ENCODE measurements at regions not wholly inside any gene's neighbourhood (a gene's known extent, or its start where the extent isn't known, plus 50 kb on each side); places are given as distances from the start of the nearest gene placed in this dataset.

- no peak for FAIRE-seq
- DNase-seq (ENCODE audit: insufficient read length, low spot score), result no peak
- no peak for TF ChIP-seq POLR2A (IDR thresholded peaks at IDR 0.05; ENCODE audit: low read depth, low read length)
Measured at GRCh38 chrX:42967681-42968300, 189.8 kb upstream of the PPP1R2C start.

GRCh38 chrX:42973321-42973720 is 195.4 kb upstream of the PPP1R2C start:
- TF ChIP-seq POLR2A (IDR thresholded peaks at IDR 0.05; ENCODE audit: low read depth, low read length), result no peak
- no peak for FAIRE-seq
- DNase-seq (ENCODE audit: insufficient read length, low spot score), result no peak

- FAIRE-seq (no peak), DNase-seq (ENCODE audit: insufficient read length, low spot score) (no peak)
- no peak for TF ChIP-seq POLR2A (IDR thresholded peaks at IDR 0.05; ENCODE audit: low read depth, low read length)
Measured at GRCh38 chrX:42975906-42976305, 197.9 kb upstream of the PPP1R2C start.

GRCh38 chrX:42976746-42977366 is 198.9 kb upstream of the PPP1R2C start:
- TF ChIP-seq POLR2A (IDR thresholded peaks at IDR 0.05; ENCODE audit: low read depth, low read length), result no peak
- DNase-seq (ENCODE audit: insufficient read length, low spot score) (no peak), FAIRE-seq (no peak)

- FAIRE-seq (no peak), DNase-seq (ENCODE audit: insufficient read length, low spot score) (no peak)
- TF ChIP-seq POLR2A (IDR thresholded peaks at IDR 0.05; ENCODE audit: low read depth, low read length), result no peak
Measured at GRCh38 chrX:42978655-42979379, 200.9 kb upstream of the PPP1R2C start.

GRCh38 chrX:42988700-42989099 is 210.7 kb upstream of the PPP1R2C start:
- no peak for TF ChIP-seq POLR2A (IDR thresholded peaks at IDR 0.05; ENCODE audit: low read depth, low read length)
- FAIRE-seq, result no peak
- no peak for DNase-seq (ENCODE audit: insufficient read length, low spot score)

GRCh38 chrX:42992199-42992943 is 214.4 kb upstream of the PPP1R2C start:
- no peak for FAIRE-seq

GRCh38 chrX:42996861-42997260 is 218.9 kb upstream of the PPP1R2C start:
- FAIRE-seq, result no peak
- TF ChIP-seq POLR2A (IDR thresholded peaks at IDR 0.05; ENCODE audit: low read depth, low read length), result no peak
- no peak for DNase-seq (ENCODE audit: insufficient read length, low spot score)

More at GRCh38 chrX:42992199-42992943, 214.4 kb upstream of the PPP1R2C start:
- TF ChIP-seq POLR2A (IDR thresholded peaks at IDR 0.05; ENCODE audit: low read depth, low read length), result no peak
- DNase-seq (ENCODE audit: insufficient read length, low spot score), result no peak

GRCh38 chrX:43000121-43000520 is 222.2 kb upstream of the PPP1R2C start:
- no peak for FAIRE-seq
- no peak for TF ChIP-seq POLR2A (IDR thresholded peaks at IDR 0.05; ENCODE audit: low read depth, low read length)
- DNase-seq (ENCODE audit: insufficient read length, low spot score), result no peak

GRCh38 chrX:43002526-43003203 is 224.7 kb upstream of the PPP1R2C start:
- no peak for TF ChIP-seq POLR2A (IDR thresholded peaks at IDR 0.05; ENCODE audit: low read depth, low read length)
- no peak for FAIRE-seq
- DNase-seq (ENCODE audit: insufficient read length, low spot score), result no peak

GRCh38 chrX:43003204-43003565 is 225.2 kb upstream of the PPP1R2C start:
- TF ChIP-seq POLR2A (IDR thresholded peaks at IDR 0.05; ENCODE audit: low read depth, low read length), result no peak
- DNase-seq (ENCODE audit: insufficient read length, low spot score) (no peak), FAIRE-seq (no peak)

GRCh38 chrX:43003939-43004338 is 226.0 kb upstream of the PPP1R2C start:
- FAIRE-seq, result no peak
- no peak for DNase-seq (ENCODE audit: insufficient read length, low spot score)
- no peak for TF ChIP-seq POLR2A (IDR thresholded peaks at IDR 0.05; ENCODE audit: low read depth, low read length)

GRCh38 chrX:43005561-43005960 is 227.6 kb upstream of the PPP1R2C start:
- DNase-seq (ENCODE audit: insufficient read length, low spot score) (no peak), FAIRE-seq (no peak)
- TF ChIP-seq POLR2A (IDR thresholded peaks at IDR 0.05; ENCODE audit: low read depth, low read length), result no peak

GRCh38 chrX:43008356-43008755 is 230.4 kb upstream of the PPP1R2C start:
- DNase-seq (ENCODE audit: insufficient read length, low spot score), result no peak
- no peak for TF ChIP-seq POLR2A (IDR thresholded peaks at IDR 0.05; ENCODE audit: low read depth, low read length)
- no peak for FAIRE-seq

All from H54 (cell line).